Astrocyte of the spinal cord (primary cell): ENCODE measurements at regions not wholly inside any gene's neighbourhood (a gene's known extent, or its start where the extent isn't known, plus 50 kb on each side); places are given as distances from the start of the nearest gene placed in this dataset.

Experiments used
- DNase-seq: peaks from one replicate; pipeline ENCODE4 v3.0.0; 2011; ENCODE audit warnings: low read depth, low spot score
- H3K4me3 ChIP-seq: 2 replicates; pipeline ENCODE4 v1.5.1; 2011; ENCODE audit warnings: low read depth, mild to moderate bottlenecking, low read length, moderate library complexity
- in situ Hi-C: cut with HindIII; loops from 2 replicates; pipeline ENCODE4 v1.10.0; 2017; ENCODE audit warnings: low sequenced_read_pairs
- TF ChIP-seq, protein P1 (sequence below): IDR thresholded peaks from 2 replicates; pipeline ENCODE4 v1.5.1; 2012; ENCODE audit warnings: low read depth, mild to moderate bottlenecking, low read length, inconsistent platforms

DNA sequence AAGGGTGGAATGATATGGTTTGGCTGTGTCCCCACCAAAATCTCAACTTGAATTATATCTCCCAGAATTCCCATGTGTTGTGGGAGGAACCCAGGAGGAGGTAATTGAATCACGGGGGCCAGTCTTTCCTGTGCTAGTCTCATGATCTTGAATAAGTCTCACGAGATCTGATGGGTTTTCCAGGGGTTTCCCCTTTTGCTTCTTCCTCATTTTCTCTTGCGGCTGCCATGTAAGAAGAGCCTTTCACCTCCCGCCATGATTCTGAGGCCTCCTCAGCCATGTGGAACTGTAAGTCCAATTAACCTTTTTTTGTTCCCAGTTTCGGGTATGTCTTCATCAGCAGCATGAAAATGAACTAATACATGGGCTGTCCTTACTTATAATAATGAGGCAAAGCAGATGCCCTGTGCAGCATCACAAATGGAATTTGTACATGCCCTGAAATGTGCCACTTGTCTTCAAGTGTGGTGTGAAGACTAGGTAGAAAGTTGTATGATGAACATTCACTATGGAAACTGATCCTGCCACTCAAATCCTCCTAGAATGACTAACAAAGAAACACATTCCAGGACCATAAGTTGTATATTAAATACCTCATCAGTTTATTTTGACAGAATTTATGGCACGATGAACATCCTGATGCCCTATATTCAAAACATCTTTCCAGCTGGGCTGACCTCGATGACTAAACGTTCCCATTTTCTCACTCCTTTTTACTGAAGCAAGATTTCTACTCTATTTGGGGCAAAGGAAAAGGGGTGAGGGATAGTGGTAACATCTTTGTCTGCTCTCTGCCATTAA is 122.8 kb upstream of the CTTNBP2 start:
- TF ChIP-seq, protein P1, sequence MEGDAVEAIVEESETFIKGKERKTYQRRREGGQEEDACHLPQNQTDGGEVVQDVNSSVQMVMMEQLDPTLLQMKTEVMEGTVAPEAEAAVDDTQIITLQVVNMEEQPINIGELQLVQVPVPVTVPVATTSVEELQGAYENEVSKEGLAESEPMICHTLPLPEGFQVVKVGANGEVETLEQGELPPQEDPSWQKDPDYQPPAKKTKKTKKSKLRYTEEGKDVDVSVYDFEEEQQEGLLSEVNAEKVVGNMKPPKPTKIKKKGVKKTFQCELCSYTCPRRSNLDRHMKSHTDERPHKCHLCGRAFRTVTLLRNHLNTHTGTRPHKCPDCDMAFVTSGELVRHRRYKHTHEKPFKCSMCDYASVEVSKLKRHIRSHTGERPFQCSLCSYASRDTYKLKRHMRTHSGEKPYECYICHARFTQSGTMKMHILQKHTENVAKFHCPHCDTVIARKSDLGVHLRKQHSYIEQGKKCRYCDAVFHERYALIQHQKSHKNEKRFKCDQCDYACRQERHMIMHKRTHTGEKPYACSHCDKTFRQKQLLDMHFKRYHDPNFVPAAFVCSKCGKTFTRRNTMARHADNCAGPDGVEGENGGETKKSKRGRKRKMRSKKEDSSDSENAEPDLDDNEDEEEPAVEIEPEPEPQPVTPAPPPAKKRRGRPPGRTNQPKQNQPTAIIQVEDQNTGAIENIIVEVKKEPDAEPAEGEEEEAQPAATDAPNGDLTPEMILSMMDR = no peak
- peak; percentile 47 for DNase-seq
- in situ Hi-C loops = no loop called here
- H3K4me3 ChIP-seq = no peak overlapping the region

DNA sequence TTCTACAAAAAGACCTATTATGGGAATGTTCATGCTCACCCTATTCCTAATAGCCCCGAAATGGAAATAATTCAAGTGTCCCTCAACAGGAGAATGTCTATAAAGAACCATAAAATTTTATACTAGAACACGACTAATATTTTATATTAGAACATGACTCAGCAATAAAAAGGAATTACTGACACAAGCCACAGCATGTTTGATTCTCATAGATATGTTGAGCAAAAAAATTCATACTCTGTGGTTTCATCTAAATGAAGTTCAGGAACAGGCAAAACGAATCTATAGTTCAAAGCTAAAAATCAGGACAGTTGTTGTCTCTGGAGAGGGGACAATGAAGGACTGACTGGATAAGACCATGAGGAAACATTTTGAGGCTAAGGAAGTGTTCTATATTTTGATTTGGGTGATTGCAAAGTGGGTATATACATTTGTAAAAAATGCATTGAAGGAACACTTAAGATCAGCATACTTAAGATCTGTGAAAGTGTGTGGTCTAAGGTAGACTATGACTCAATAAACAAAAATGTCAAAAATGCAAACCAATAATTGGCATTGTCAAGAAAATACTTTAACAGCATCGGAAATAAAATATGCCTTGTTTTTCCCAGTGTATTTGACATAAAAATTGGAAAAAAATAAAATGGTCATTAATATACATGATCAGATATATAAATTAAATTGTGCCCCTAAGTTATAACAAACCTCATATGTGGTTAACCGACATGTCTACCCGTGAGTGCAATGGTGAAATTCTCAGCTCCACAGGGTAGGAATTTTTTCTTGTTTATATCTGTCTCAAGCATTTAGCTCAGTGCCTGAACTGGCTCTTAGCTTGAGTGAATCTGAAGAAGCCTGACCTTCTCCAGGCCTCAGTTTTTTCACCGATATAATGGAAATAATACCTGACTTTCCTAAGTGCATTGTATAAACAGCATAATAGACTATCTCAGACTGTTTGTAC is 124.9 kb upstream of the CTTNBP2 start:
- in situ Hi-C loops = no loop called here
- H3K4me3 ChIP-seq = no peak overlapping the region
- peak; percentile 84 for DNase-seq
- TF ChIP-seq, protein P1 = no peak

DNA sequence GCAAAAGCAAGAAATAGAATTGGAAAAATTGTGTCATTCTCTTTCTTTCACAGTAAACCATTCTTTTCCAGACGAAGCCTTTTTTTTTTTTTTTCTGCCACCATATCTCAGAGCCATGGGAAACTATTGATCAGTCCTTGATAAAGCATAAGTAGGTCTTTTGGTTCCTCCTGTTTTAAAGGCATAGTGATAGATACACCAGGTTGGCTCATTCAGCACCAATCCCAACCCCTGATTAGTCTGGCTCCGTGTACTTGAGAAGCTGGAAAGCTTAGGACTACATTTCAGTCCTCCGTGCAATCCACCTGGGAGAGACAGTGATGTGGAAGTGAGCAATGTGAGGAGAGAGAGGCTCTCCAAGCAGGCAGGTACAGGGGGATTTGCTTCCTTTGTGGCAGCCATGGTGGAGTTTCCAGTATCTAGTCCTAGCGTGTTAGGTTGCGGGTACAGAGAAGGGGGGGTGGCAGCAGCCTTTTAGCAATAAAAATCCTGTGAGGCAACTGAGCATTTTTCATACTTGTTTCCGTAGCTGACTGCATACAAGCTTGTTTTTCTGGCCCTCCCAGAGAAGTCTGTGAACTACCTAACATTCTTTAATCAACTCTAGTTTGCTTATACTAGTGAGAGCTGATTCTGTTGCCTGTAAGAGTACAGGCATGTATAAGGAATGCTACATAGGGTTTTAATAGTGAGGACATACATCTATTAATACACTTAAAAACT is 127.4 kb upstream of the CTTNBP2 start:
- in situ Hi-C loops = no loop called here
- TF ChIP-seq, protein P1 = no peak

DNA sequence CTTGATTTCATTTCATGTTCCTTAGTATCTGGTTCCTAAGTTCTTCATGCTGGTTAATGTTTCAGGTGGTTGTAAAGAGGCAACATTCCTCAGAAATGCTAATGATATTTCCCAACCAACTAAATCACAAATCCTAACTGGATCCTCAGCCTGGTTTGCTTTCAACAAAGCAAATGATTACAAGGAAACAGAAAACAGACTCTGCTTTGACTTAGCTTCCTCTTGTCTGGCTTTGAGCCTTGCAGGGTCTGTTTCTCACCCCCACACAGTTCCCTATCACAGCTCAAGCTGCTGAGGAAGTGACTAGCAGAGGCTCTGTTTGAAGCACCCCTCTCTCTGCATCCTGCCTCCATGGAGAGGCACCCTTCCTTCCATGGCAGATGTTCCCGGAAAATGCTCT is 130.2 kb upstream of the CTTNBP2 start:
- TF ChIP-seq, protein P1 = no peak
- H3K4me3 ChIP-seq = no peak overlapping the region
- no peak for DNase-seq
- in situ Hi-C loops = no loop called here

More for the DNA sequence above, 127.4 kb upstream of the CTTNBP2 start:
- DNase-seq = no peak
- no peak overlapping the region for H3K4me3 ChIP-seq

DNA sequence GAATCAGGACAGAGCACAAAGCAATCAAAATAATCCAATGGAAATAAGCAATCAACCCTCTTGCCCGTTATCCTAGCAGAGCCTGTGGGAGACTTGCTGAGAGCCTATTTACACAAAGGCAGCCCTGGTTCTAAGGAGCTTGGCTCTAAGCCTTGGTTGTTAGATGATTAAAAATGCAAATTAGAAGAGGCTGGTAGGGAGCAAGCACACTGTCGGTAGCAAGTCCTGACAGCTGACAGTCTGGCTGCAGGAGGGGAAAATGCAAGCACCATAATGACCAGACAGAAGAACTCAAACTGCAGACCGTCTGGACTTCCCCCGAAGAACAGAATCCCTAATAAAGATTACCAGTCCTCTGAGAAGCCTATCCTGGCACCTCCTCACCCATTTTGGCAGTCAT is 131.8 kb upstream of the CTTNBP2 start:
- DNase-seq = no peak
- no peak overlapping the region for H3K4me3 ChIP-seq
- in situ Hi-C loops = no loop called here
- TF ChIP-seq, protein P1 = no peak

DNA sequence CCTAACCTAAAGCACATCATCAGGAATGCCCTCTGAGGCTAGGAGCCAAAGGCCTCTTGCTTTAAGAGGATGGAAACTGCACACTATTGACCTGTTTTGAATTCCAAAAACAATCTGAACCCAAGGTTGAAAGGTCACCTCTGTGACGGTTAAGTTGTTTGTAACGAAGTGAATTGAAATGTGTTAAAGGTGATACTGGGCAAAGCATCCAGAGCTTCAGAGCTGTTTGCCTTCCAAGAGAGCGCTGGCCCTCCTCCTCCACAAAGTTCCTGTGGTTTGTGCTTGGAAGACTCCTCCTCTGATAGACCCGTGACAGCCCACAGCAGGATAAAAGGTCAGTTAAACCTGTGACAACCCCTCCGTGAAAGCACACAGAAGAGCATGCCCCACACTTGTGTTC is 133.7 kb upstream of the CTTNBP2 start:
- no peak for DNase-seq
- TF ChIP-seq, protein P1 = no peak
- H3K4me3 ChIP-seq = no peak overlapping the region
- in situ Hi-C loops = no loop called here
